GM10266 (cell line): ENCODE measurements at regions not wholly inside any gene's neighbourhood (a gene's known extent, or its start where the extent isn't known, plus 50 kb on each side); places are given as distances from the start of the nearest gene placed in this dataset.

ENCODE experiments used
- DNase-seq: peaks from one replicate; pipeline ENCODE4 v3.0.0; 2012; ENCODE audit errors: extremely low spot score
- CTCF ChIP-seq: IDR thresholded peaks from 2 replicates; pipeline ENCODE4 v1.5.1; 2012; ENCODE audit warnings: mild to moderate bottlenecking, low read depth; ENCODE audit not compliant: control insufficient read depth, insufficient read depth; ENCODE audit errors: missing control alignments

GRCh38 chr20:12882832-12883506 is 125.8 kb upstream of the SPTLC3 start:
- no peak for DNase-seq

GRCh38 chr20:12883507-12883885 is 125.3 kb upstream of the SPTLC3 start:
- no peak for DNase-seq
- TF ChIP-seq CTCF, result no peak

More at GRCh38 chr20:12882832-12883506, 125.8 kb upstream of the SPTLC3 start:
- TF ChIP-seq CTCF, result no peak

- TF ChIP-seq CTCF, result no peak
Measured at GRCh38 chr20:12886618-12887363, 122.0 kb upstream of the SPTLC3 start.

GRCh38 chr20:12891643-12892042 is 117.1 kb upstream of the SPTLC3 start:
- no peak for TF ChIP-seq CTCF
- no peak for DNase-seq

More at GRCh38 chr20:12886618-12887363, 122.0 kb upstream of the SPTLC3 start:
- DNase-seq, result no peak

- no peak for TF ChIP-seq CTCF
- no peak for DNase-seq
Measured at GRCh38 chr20:12893019-12893418, 115.8 kb upstream of the SPTLC3 start.

- DNase-seq, result no peak
- TF ChIP-seq CTCF, result no peak
Measured at GRCh38 chr20:12893653-12894052, 115.1 kb upstream of the SPTLC3 start.

- no peak for DNase-seq
- TF ChIP-seq CTCF, result no peak
Measured at GRCh38 chr20:12894089-12894488, 114.7 kb upstream of the SPTLC3 start.
